KOPT-K1 (cell line): ENCODE measurements at regions not wholly inside any gene's neighbourhood (a gene's known extent, or its start where the extent isn't known, plus 50 kb on each side); places are given as distances from the start of the nearest gene placed in this dataset.

Experiments used
- H3K27ac ChIP-seq: fragments of 200-600 bp; sonication (generic); 2 replicates; pipeline ENCODE4 v1.5.1; 2016; ENCODE audit warnings: antibody characterized with exemption, mild to moderate bottlenecking, low read depth, low read length; ENCODE audit not compliant: poor library complexity, severe bottlenecking
- H3K36me3 ChIP-seq: fragments of 200-600 bp; sonication (generic); 2 replicates; pipeline ENCODE4 v1.5.1; 2017; ENCODE audit warnings: antibody characterized with exemption, mild to moderate bottlenecking, low read length, moderate library complexity; ENCODE audit not compliant: insufficient read depth
- H3K9me3 ChIP-seq: fragments of 200-600 bp; sonication (generic); 2 replicates; pipeline ENCODE4 v1.5.1; 2017; ENCODE audit warnings: antibody characterized with exemption, low read length, mild to moderate bottlenecking; ENCODE audit not compliant: insufficient read depth, poor library complexity, severe bottlenecking

GRCh38 chr12:94870511-94870910 is 133.0 kb downstream of the NDUFA12 start:
- Histone ChIP-seq H3K27ac (no peak overlapping the region), H3K36me3 (no peaks in the 10 kb centered on the region), H3K9me3 (no peaks in the 10 kb centered on the region)

GRCh38 chr12:94868161-94868560 is 135.3 kb downstream of the NDUFA12 start:
- no peaks in the 10 kb centered on the region for H3K36me3 ChIP-seq
- H3K27ac ChIP-seq: no peak overlapping the region

GRCh38 chr12:94867066-94867855 is 136.2 kb downstream of the NDUFA12 start:
- Histone ChIP-seq H3K9me3 (no peaks in the 10 kb centered on the region), H3K36me3 (no peaks in the 10 kb centered on the region), H3K27ac (no peak overlapping the region)

More at GRCh38 chr12:94868161-94868560, 135.3 kb downstream of the NDUFA12 start:
- no peaks in the 10 kb centered on the region for H3K9me3 ChIP-seq

- Histone ChIP-seq H3K27ac (no peak overlapping the region), H3K9me3 (no peaks in the 10 kb centered on the region), H3K36me3 (no peaks in the 10 kb centered on the region)
Measured at GRCh38 chr12:94864987-94865386, 138.5 kb downstream of the NDUFA12 start.

- Histone ChIP-seq H3K9me3 (no peaks in the 10 kb centered on the region), H3K36me3 (no peaks in the 10 kb centered on the region), H3K27ac (no peak overlapping the region)
Measured at GRCh38 chr12:94863321-94864035, 140.0 kb downstream of the NDUFA12 start.

GRCh38 chr12:94862421-94862820 is 141.1 kb downstream of the NDUFA12 start:
- H3K9me3 ChIP-seq: no peaks in the 10 kb centered on the region
- no peaks in the 10 kb centered on the region for H3K36me3 ChIP-seq
- no peak overlapping the region for H3K27ac ChIP-seq

GRCh38 chr12:94856324-94856723 is 147.2 kb downstream of the NDUFA12 start:
- Histone ChIP-seq H3K9me3 (no peaks in the 10 kb centered on the region), H3K36me3 (no peaks in the 10 kb centered on the region), H3K27ac (no peak overlapping the region)

- no peak overlapping the region for H3K27ac ChIP-seq
- no peaks in the 10 kb centered on the region for H3K36me3 ChIP-seq
- no peaks in the 10 kb centered on the region for H3K9me3 ChIP-seq
Measured at GRCh38 chr12:94855853-94856252, 147.6 kb downstream of the NDUFA12 start.

- Histone ChIP-seq H3K9me3 (no peaks in the 10 kb centered on the region), H3K36me3 (no peaks in the 10 kb centered on the region), H3K27ac (no peak overlapping the region)
Measured at GRCh38 chr12:94851396-94852028, 152.0 kb downstream of the NDUFA12 start.

- no peaks in the 10 kb centered on the region for H3K36me3 ChIP-seq
- H3K27ac ChIP-seq: no peak overlapping the region
- H3K9me3 ChIP-seq: no peaks in the 10 kb centered on the region
Measured at GRCh38 chr12:94849411-94849976, 154.0 kb downstream of the NDUFA12 start.

GRCh38 chr12:94848966-94849365 is 154.5 kb downstream of the NDUFA12 start:
- Histone ChIP-seq H3K36me3 (no peaks in the 10 kb centered on the region), H3K27ac (no peak overlapping the region), H3K9me3 (no peaks in the 10 kb centered on the region)

- Histone ChIP-seq H3K9me3 (no peaks in the 10 kb centered on the region), H3K27ac (no peak overlapping the region)
Measured at GRCh38 chr12:94845110-94845509, 158.4 kb downstream of the NDUFA12 start.

GRCh38 chr12:94844452-94844851 is 159.0 kb downstream of the NDUFA12 start:
- Histone ChIP-seq H3K27ac (no peak overlapping the region), H3K9me3 (no peaks in the 10 kb centered on the region), H3K36me3 (no peaks in the 10 kb centered on the region)

More at GRCh38 chr12:94845110-94845509, 158.4 kb downstream of the NDUFA12 start:
- H3K36me3 ChIP-seq: no peaks in the 10 kb centered on the region

GRCh38 chr12:94841904-94842610 is 161.4 kb downstream of the NDUFA12 start:
- no peak overlapping the region for H3K27ac ChIP-seq
- no peaks in the 10 kb centered on the region for H3K36me3 ChIP-seq
- H3K9me3 ChIP-seq: no peaks in the 10 kb centered on the region
